Hepatocyte (in vitro differentiated cells): ENCODE measurements at regions not wholly inside any gene's neighbourhood (a gene's known extent, or its start where the extent isn't known, plus 50 kb on each side); places are given as distances from the start of the nearest gene placed in this dataset.
A peak's percentile ranks its signal among the peaks of the same experiment; 100 is the strongest.
"Not testable (repeated sequence)": the region's sequence is repeated elsewhere in the genome, so short reads cannot be mapped to it uniquely, and the experiment has no call there.

Source experiments
- DNase-seq: peaks from one replicate; pipeline ENCODE4 v3.0.0-alpha.2; 2016; ENCODE audit warnings: low spot score
- H2AFZ ChIP-seq: fragments of 200-600 bp; sonication (generic); 2 replicates; pipeline ENCODE4 v1.6.0; 2016; ENCODE audit warnings: antibody characterized with exemption, mild to moderate bottlenecking
- H3K27ac ChIP-seq: fragments of 200-600 bp; sonication (generic); 2 replicates; pipeline ENCODE4 v1.5.1; 2016; ENCODE audit warnings: mild to moderate bottlenecking
- H3K27me3 ChIP-seq: fragments of 200-600 bp; sonication (generic); 2 replicates; pipeline ENCODE4 v1.6.1; 2016
- H3K36me3 ChIP-seq: fragments of 200-600 bp; sonication (generic); replicated peaks from 2 replicates; pipeline ENCODE4 v1.5.1; 2016; ENCODE audit warnings: low read depth; ENCODE audit not compliant: insufficient read depth
- H3K4me1 ChIP-seq: fragments of 200-600 bp; sonication (generic); 2 replicates; pipeline ENCODE4 v1.5.1; 2016; ENCODE audit warnings: mild to moderate bottlenecking, moderate library complexity; ENCODE audit not compliant: insufficient read depth
- H3K4me2 ChIP-seq: fragments of 200-600 bp; sonication (generic); 2 replicates; pipeline ENCODE4 v1.6.0; 2016
- H3K4me3 ChIP-seq: fragments of 200-600 bp; sonication (generic); 2 replicates; pipeline ENCODE4 v1.5.1; 2016; ENCODE audit warnings: mild to moderate bottlenecking
- H3K79me2 ChIP-seq: fragments of 200-600 bp; sonication (generic); 2 replicates; pipeline ENCODE4 v1.6.0; 2017; ENCODE audit warnings: mild to moderate bottlenecking
- H3K9me2 ChIP-seq: fragments of 200-600 bp; sonication (generic); replicated peaks from 2 replicates; pipeline ENCODE4 v1.6.0; 2017; ENCODE audit warnings: mild to moderate bottlenecking; ENCODE audit not compliant: insufficient read depth
- H3K9me3 ChIP-seq: fragments of 200-600 bp; sonication (generic); 2 replicates; pipeline ENCODE4 v1.5.1; 2016; ENCODE audit warnings: low read depth, mild to moderate bottlenecking
- H4K20me1 ChIP-seq: fragments of 200-600 bp; sonication (generic); 2 replicates; pipeline ENCODE4 v1.6.0; 2016; ENCODE audit warnings: mild to moderate bottlenecking; ENCODE audit not compliant: insufficient read depth, poor library complexity, severe bottlenecking
- CTCF ChIP-seq: fragments of 200-600 bp; sonication (generic); IDR thresholded peaks from 2 replicates; pipeline ENCODE4 v1.5.1; 2016; ENCODE audit warnings: antibody characterized with exemption, mild to moderate bottlenecking; ENCODE audit not compliant: poor library complexity
- EZH2 ChIP-seq: fragments of 200-600 bp; sonication (generic); IDR thresholded peaks from 2 replicates; pipeline ENCODE4 v1.6.1; 2016; ENCODE audit warnings: antibody characterized with exemption, mild to moderate bottlenecking, borderline replicate concordance
- EZH2phosphoT487 ChIP-seq: fragments of 200-600 bp; sonication (generic); IDR thresholded peaks from one replicate; pipeline ENCODE4 v1.6.1; 2018; ENCODE audit warnings: antibody characterized with exemption, mild to moderate bottlenecking, low read depth, moderate library complexity; ENCODE audit not compliant: unreplicated experiment, severe bottlenecking
- WGBS: methylation state at CpG from one replicate; pipeline ENCODE4 v1.1.6; 2016; ENCODE audit warnings: low lambda C conversion rate; ENCODE audit errors: missing lambda C conversion rate; 5-methylcytosine and 5-hydroxymethylcytosine counted together

GRCh38 chr14:55915456-55915855, 202.8 kb upstream of the PELI2 start:
- Histone ChIP-seq H3K4me3 (no peak overlapping the region), H3K79me2 (no peaks in the 10 kb centered on the region), H3K27me3 (no peaks in the 10 kb centered on the region), H3K4me1 (no peaks in the 10 kb centered on the region), H2AFZ (no peak overlapping the region), H3K9me2 (no peaks in the 10 kb centered on the region), H3K9me3 (no peaks in the 10 kb centered on the region), H3K27ac (no peak overlapping the region), H3K4me2 (no peak overlapping the region), H3K36me3 (no peaks in the 10 kb centered on the region), H4K20me1 (no peaks in the 10 kb centered on the region)
- TF ChIP-seq EZH2phosphoT487 (no peak), EZH2 (no peak), CTCF (no peak)
- no peak for DNase-seq
- 86% methylated on average over 1 of the region's 1 CpG for WGBS

GRCh38 chr14:55919800-55920199, 198.4 kb upstream of the PELI2 start:
- DNase-seq, H3K4me1 ChIP-seq, H3K9me2 ChIP-seq, H3K4me3 ChIP-seq, H3K27me3 ChIP-seq, H4K20me1 ChIP-seq, H2AFZ ChIP-seq, H3K9me3 ChIP-seq, H3K4me2 ChIP-seq, H3K36me3 ChIP-seq, H3K79me2 ChIP-seq: not testable (repeated sequence)
- 93% methylated on average over 13 of the region's 13 CpGs for WGBS
- peak overlapping the region; percentile 34 for H3K27ac ChIP-seq

- no peaks in the 10 kb centered on the region for H3K9me2 ChIP-seq
- H4K20me1 ChIP-seq, result no peaks in the 10 kb centered on the region
- no peak for DNase-seq
- no peak overlapping the region for H3K4me3 ChIP-seq
- H3K27ac ChIP-seq, result no peak overlapping the region
- WGBS, result 88% methylated on average over 1 of the region's 1 CpG
- H2AFZ ChIP-seq, result no peak overlapping the region
- no peaks in the 10 kb centered on the region for H3K27me3 ChIP-seq
- H3K36me3 ChIP-seq, result no peaks in the 10 kb centered on the region
- H3K79me2 ChIP-seq, result no peaks in the 10 kb centered on the region
- TF ChIP-seq CTCF, result no peak
- TF ChIP-seq EZH2phosphoT487, result no peak
- no peak for TF ChIP-seq EZH2
- H3K9me3 ChIP-seq, result no peaks in the 10 kb centered on the region
- H3K4me1 ChIP-seq, result no peaks in the 10 kb centered on the region
- no peak overlapping the region for H3K4me2 ChIP-seq
Measured at GRCh38 chr14:55921511-55921910, 196.7 kb upstream of the PELI2 start.

GRCh38 chr14:55926007-55926406, 192.2 kb upstream of the PELI2 start:
- H3K27me3 ChIP-seq, result no peaks in the 10 kb centered on the region
- no peaks in the 10 kb centered on the region for H3K9me2 ChIP-seq
- no peak overlapping the region for H2AFZ ChIP-seq
- H3K36me3 ChIP-seq, result no peaks in the 10 kb centered on the region
- no peaks in the 10 kb centered on the region for H4K20me1 ChIP-seq
- 73% methylated on average over 6 of the region's 6 CpGs for WGBS
- DNase-seq, result peak; percentile 23
- no peaks in the 10 kb centered on the region for H3K79me2 ChIP-seq
- peaks cover 7% of the 10 kb centered on the region for H3K4me1 ChIP-seq
- no peak for TF ChIP-seq EZH2
- no peak for TF ChIP-seq CTCF
- H3K9me3 ChIP-seq, result peaks cover 2% of the 10 kb centered on the region
- no peak overlapping the region for H3K27ac ChIP-seq
- no peak overlapping the region for H3K4me2 ChIP-seq
- no peak overlapping the region for H3K4me3 ChIP-seq
